Liver (tissue), 8 donors: ENCODE measurements at regions not wholly inside any gene's neighbourhood (a gene's known extent, or its start where the extent isn't known, plus 50 kb on each side); places are given as distances from the start of the nearest gene placed in this dataset.
"Not testable (repeated sequence)": the region's sequence is repeated elsewhere in the genome, so short reads cannot be mapped to it uniquely, and the experiment has no call there.

Source experiments
- DNase-seq: peaks from one replicate; pipeline ENCODE4 v3.0.0-alpha.2; 2017; ENCODE audit warnings: low spot score
- H3K27ac ChIP-seq, 2 donors: one replicate each; pipeline ENCODE4 v1.7.0; 2013; ENCODE audit warnings: inconsistent platforms in 2 of 2, low read length in 2 of 2, control low read depth in 1 of 2, low read depth in 1 of 2, mild to moderate bottlenecking in 1 of 2
- H3K27me3 ChIP-seq, 4 donors: one replicate each; pipeline versions ENCODE4 v1.6.1 to v1.7.0; 2013; ENCODE audit warnings: low read length in 3 of 4, inconsistent platforms in 1 of 4, mild to moderate bottlenecking in 1 of 4, moderate library complexity in 1 of 4; ENCODE audit not compliant: control insufficient read depth in 4 of 4, insufficient read depth in 4 of 4
- H3K36me3 ChIP-seq, 4 donors: one replicate each; pipeline versions ENCODE4 v1.6.1 to v1.7.0; 2013; ENCODE audit warnings: low read length in 3 of 4, mild to moderate bottlenecking in 3 of 4, low read depth in 1 of 4, moderate library complexity in 1 of 4; ENCODE audit not compliant: control insufficient read depth in 4 of 4, insufficient read depth in 3 of 4
- H3K4me1 ChIP-seq, 4 donors: one replicate each; pipeline versions ENCODE4 v1.6.1 to v1.7.0; 2013; ENCODE audit warnings: low read length in 3 of 4, mild to moderate bottlenecking in 3 of 4, moderate library complexity in 1 of 4; ENCODE audit not compliant: control insufficient read depth in 4 of 4, insufficient read depth in 4 of 4
- H3K4me3 ChIP-seq, 3 donors: one replicate each; pipeline versions ENCODE4 v1.6.1 to v1.7.0; 2013; ENCODE audit warnings: low read length in 3 of 3, control low read depth in 1 of 3, low read depth in 1 of 3, mild to moderate bottlenecking in 1 of 3
- H3K9ac ChIP-seq, 2 donors: one replicate each; pipeline ENCODE4 v1.7.0; 2013; ENCODE audit warnings: low read length in 2 of 2, mild to moderate bottlenecking in 2 of 2, moderate library complexity in 2 of 2, control low read depth in 1 of 2, low read depth in 1 of 2
- H3K9me3 ChIP-seq, 4 donors: one replicate each; pipeline versions ENCODE4 v1.6.1 to v1.7.0; 2013; ENCODE audit warnings: low read length in 3 of 4; ENCODE audit not compliant: control insufficient read depth in 4 of 4
- FOXA1 ChIP-seq: IDR thresholded peaks from 2 replicates; pipeline ENCODE4 v1.6.1; 2016; ENCODE audit warnings: antibody characterized with exemption
- FOXA2 ChIP-seq: IDR thresholded peaks from 2 replicates; pipeline ENCODE4 v1.6.1; 2016; ENCODE audit warnings: antibody characterized with exemption
- HNF4A ChIP-seq, 2 donors: conservative IDR thresholded peaks; 2 replicates each; pipeline ENCODE4 v1.6.1; 2016; ENCODE audit warnings: antibody characterized with exemption in 2 of 2, mild to moderate bottlenecking in 2 of 2
- HNF4G ChIP-seq: IDR thresholded peaks from 2 replicates; pipeline ENCODE4 v1.6.1; 2016; ENCODE audit warnings: antibody characterized with exemption
- JUND ChIP-seq, 2 donors: IDR thresholded peaks; 2 replicates each; pipeline ENCODE4 v1.6.1; 2016; ENCODE audit warnings: antibody characterized with exemption in 2 of 2
- MAX ChIP-seq: IDR thresholded peaks from 2 replicates; pipeline ENCODE4 v1.6.1; 2016; ENCODE audit warnings: antibody characterized with exemption
- NR2F2 ChIP-seq: IDR thresholded peaks from 2 replicates; pipeline ENCODE4 v1.6.1; 2016; ENCODE audit warnings: antibody characterized with exemption
- RXRA ChIP-seq, 2 donors: IDR thresholded peaks; 2 replicates each; pipeline ENCODE4 v1.6.1; 2017 to 2018; ENCODE audit warnings: antibody characterized with exemption in 2 of 2, mild to moderate bottlenecking in 1 of 2
- YY1 ChIP-seq: IDR thresholded peaks from 2 replicates; pipeline ENCODE4 v1.6.1; 2016; ENCODE audit warnings: antibody characterized with exemption, mild to moderate bottlenecking
- WGBS: extraction: QIAGEN DNeasy Blood & Tissue Kit; methylation state at CpG from one replicate; pipeline ENCODE4 v1.1.7; 2013; 5-methylcytosine and 5-hydroxymethylcytosine counted together
- TF ChIP-seq, protein P1 (sequence below): fragments of 150-350 bp; IDR thresholded peaks from 2 replicates; pipeline ENCODE4 v1.5.1; 2017; ENCODE audit warnings: improper control_type of control experiment, low read depth, low read length; ENCODE audit not compliant: missing input control
- TF ChIP-seq, protein P2 (sequence below): IDR thresholded peaks from 2 replicates; pipeline ENCODE4 v1.6.1; 2016; ENCODE audit warnings: antibody characterized with exemption, mild to moderate bottlenecking
- donor health status: healthy.
- donor health status: healthy.
- donor health status: healthy.
- donor health status: healthy.
- donor health status: healthy.

GRCh38 chr3:25184641-25185250 lies 243.3 kb upstream of the RARB start:
- WGBS, result 88% methylated on average over 4 of the region's 4 CpGs
- no peaks in the 10 kb centered on the region for H3K27me3 ChIP-seq
- no peak overlapping the region for H3K27ac ChIP-seq
- DNase-seq, result no peak
- no peaks in the 10 kb centered on the region for H3K36me3 ChIP-seq
- TF ChIP-seq FOXA1 (no peak), NR2F2 (no peak), HNF4A (conservative IDR thresholded peaks at IDR 0.05) (no peak), YY1 (no peak), JUND (IDR thresholded peaks at IDR 0.05) (no peak), RXRA (IDR thresholded peaks at IDR 0.05) (no peak), HNF4G (no peak)
- TF ChIP-seq, protein P1, sequence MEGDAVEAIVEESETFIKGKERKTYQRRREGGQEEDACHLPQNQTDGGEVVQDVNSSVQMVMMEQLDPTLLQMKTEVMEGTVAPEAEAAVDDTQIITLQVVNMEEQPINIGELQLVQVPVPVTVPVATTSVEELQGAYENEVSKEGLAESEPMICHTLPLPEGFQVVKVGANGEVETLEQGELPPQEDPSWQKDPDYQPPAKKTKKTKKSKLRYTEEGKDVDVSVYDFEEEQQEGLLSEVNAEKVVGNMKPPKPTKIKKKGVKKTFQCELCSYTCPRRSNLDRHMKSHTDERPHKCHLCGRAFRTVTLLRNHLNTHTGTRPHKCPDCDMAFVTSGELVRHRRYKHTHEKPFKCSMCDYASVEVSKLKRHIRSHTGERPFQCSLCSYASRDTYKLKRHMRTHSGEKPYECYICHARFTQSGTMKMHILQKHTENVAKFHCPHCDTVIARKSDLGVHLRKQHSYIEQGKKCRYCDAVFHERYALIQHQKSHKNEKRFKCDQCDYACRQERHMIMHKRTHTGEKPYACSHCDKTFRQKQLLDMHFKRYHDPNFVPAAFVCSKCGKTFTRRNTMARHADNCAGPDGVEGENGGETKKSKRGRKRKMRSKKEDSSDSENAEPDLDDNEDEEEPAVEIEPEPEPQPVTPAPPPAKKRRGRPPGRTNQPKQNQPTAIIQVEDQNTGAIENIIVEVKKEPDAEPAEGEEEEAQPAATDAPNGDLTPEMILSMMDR, result no peak
- H3K9ac ChIP-seq, result no peak overlapping the region
- no peaks in the 10 kb centered on the region for H3K4me1 ChIP-seq
- no peaks in the 10 kb centered on the region for H3K9me3 ChIP-seq
- no peak overlapping the region for H3K4me3 ChIP-seq

DNA sequence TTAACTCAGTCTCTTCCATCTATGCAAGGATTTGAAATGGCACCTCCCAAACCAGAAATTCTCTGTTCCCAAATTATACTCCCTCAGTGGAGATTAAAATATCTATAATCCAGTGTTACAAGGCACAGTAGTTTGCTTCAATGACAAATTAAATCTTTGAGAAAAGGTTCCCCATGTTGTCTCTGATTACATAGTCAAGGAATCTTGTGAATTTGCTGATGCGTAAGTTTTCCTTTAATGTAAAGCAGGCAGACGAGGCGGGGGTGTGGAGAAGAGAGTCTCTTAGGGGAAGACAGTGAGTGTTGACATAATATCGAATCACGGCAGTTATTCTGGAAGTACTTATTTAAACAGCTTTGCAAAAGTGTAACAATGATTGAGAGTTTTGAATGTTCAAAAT lies 236.4 kb upstream of the RARB start:
- DNase-seq, result no peak
- Histone ChIP-seq H3K36me3 (no peaks in the 10 kb centered on the region), H3K4me1 (no peaks in the 10 kb centered on the region), H3K4me3 (no peak overlapping the region), H3K9me3 (no peaks in the 10 kb centered on the region), H3K27ac (no peak overlapping the region), H3K9ac (no peak overlapping the region), H3K27me3 (no peaks in the 10 kb centered on the region)
- TF ChIP-seq JUND (IDR thresholded peaks at IDR 0.05) (no peak), MAX (no peak), RXRA (IDR thresholded peaks at IDR 0.05) (no peak), HNF4G (no peak), HNF4A (conservative IDR thresholded peaks at IDR 0.05) (no peak), FOXA2 (no peak)
- TF ChIP-seq, protein P1, result no peak
- TF ChIP-seq, protein P2, sequence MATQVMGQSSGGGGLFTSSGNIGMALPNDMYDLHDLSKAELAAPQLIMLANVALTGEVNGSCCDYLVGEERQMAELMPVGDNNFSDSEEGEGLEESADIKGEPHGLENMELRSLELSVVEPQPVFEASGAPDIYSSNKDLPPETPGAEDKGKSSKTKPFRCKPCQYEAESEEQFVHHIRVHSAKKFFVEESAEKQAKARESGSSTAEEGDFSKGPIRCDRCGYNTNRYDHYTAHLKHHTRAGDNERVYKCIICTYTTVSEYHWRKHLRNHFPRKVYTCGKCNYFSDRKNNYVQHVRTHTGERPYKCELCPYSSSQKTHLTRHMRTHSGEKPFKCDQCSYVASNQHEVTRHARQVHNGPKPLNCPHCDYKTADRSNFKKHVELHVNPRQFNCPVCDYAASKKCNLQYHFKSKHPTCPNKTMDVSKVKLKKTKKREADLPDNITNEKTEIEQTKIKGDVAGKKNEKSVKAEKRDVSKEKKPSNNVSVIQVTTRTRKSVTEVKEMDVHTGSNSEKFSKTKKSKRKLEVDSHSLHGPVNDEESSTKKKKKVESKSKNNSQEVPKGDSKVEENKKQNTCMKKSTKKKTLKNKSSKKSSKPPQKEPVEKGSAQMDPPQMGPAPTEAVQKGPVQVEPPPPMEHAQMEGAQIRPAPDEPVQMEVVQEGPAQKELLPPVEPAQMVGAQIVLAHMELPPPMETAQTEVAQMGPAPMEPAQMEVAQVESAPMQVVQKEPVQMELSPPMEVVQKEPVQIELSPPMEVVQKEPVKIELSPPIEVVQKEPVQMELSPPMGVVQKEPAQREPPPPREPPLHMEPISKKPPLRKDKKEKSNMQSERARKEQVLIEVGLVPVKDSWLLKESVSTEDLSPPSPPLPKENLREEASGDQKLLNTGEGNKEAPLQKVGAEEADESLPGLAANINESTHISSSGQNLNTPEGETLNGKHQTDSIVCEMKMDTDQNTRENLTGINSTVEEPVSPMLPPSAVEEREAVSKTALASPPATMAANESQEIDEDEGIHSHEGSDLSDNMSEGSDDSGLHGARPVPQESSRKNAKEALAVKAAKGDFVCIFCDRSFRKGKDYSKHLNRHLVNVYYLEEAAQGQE, result no peak
- 78% methylated on average over 5 of the region's 5 CpGs for WGBS

GRCh38 chr3:25199567-25199966 lies 228.5 kb upstream of the RARB start:
- H3K4me1 ChIP-seq, H3K9ac ChIP-seq, H3K4me3 ChIP-seq, H3K27me3 ChIP-seq, H3K36me3 ChIP-seq, H3K27ac ChIP-seq, H3K9me3 ChIP-seq, DNase-seq: not testable (repeated sequence)
- 77% methylated on average over 5 of the region's 5 CpGs for WGBS
